Mesodermal cell (in vitro differentiated cells): ENCODE measurements at regions not wholly inside any gene's neighbourhood (a gene's known extent, or its start where the extent isn't known, plus 50 kb on each side); places are given as distances from the start of the nearest gene placed in this dataset.

Experiments
- H3K27ac ChIP-seq: 2 replicates; pipeline ENCODE4 v1.7.0; 2013; ENCODE audit warnings: mild to moderate bottlenecking, low read depth, low read length, moderate library complexity; ENCODE audit not compliant: severe bottlenecking
- H3K36me3 ChIP-seq: 2 replicates; pipeline ENCODE4 v1.7.1; 2013; ENCODE audit warnings: mild to moderate bottlenecking, low read length, moderate library complexity; ENCODE audit not compliant: control insufficient read depth, insufficient read depth
- H3K4me1 ChIP-seq: one replicate; pipeline ENCODE4 v1.7.1; 2013; ENCODE audit warnings: mild to moderate bottlenecking, low read length; ENCODE audit not compliant: insufficient read depth, control insufficient read depth, poor library complexity, severe bottlenecking
- H3K4me3 ChIP-seq: 2 replicates; pipeline ENCODE4 v1.7.0; 2013; ENCODE audit warnings: low read length, control low read depth, mild to moderate bottlenecking; ENCODE audit not compliant: insufficient read depth, poor library complexity, severe bottlenecking; ENCODE audit errors: extremely low read depth
- H3K9me3 ChIP-seq: 2 replicates; pipeline ENCODE4 v1.7.1; 2013; ENCODE audit warnings: mild to moderate bottlenecking, low read length, moderate library complexity; ENCODE audit not compliant: control insufficient read depth
- WGBS, 2 experiments: methylation state at CpG; one replicate each; pipeline ENCODE4 v1.1.5; 2013; ENCODE audit warnings: missing lambda C conversion rate in 2 of 2; ENCODE audit not compliant: insufficient coverage in 2 of 2; 5-methylcytosine and 5-hydroxymethylcytosine counted together

GRCh38 chr1:55418208-55419000, 203.2 kb upstream of the USP24 start:
- H3K36me3 ChIP-seq = no peaks in the 10 kb centered on the region
- no peak overlapping the region for H3K4me3 ChIP-seq
- no peaks in the 10 kb centered on the region for H3K9me3 ChIP-seq
- no peaks in the 10 kb centered on the region for H3K4me1 ChIP-seq
- H3K27ac ChIP-seq = no peak overlapping the region
- 86 to 98% methylated on average over 5 of the region's 10 CpGs for WGBS, 2 experiments

GRCh38 chr1:55416164-55416842, 201.1 kb upstream of the USP24 start:
- Histone ChIP-seq H3K4me1 (no peaks in the 10 kb centered on the region), H3K4me3 (no peak overlapping the region), H3K27ac (no peak overlapping the region), H3K9me3 (no peaks in the 10 kb centered on the region), H3K36me3 (no peaks in the 10 kb centered on the region)
- 92 to 100% methylated on average over 1 to 2 of the region's 2 CpGs for WGBS, 2 experiments

GRCh38 chr1:55413286-55413685, 198.1 kb upstream of the USP24 start:
- no peaks in the 10 kb centered on the region for H3K36me3 ChIP-seq
- H3K27ac ChIP-seq = no peak overlapping the region
- no peaks in the 10 kb centered on the region for H3K4me1 ChIP-seq
- H3K4me3 ChIP-seq = no peak overlapping the region
- H3K9me3 ChIP-seq = no peaks in the 10 kb centered on the region

GRCh38 chr1:55412060-55412459, 196.9 kb upstream of the USP24 start:
- H3K27ac ChIP-seq = no peak overlapping the region
- H3K9me3 ChIP-seq = no peaks in the 10 kb centered on the region
- no peaks in the 10 kb centered on the region for H3K36me3 ChIP-seq
- no peaks in the 10 kb centered on the region for H3K4me1 ChIP-seq
- WGBS, 2 experiments = 80% methylated on average over 1 of the region's 2 CpGs; no CpG with 5 or more reads in 1 of the 2 experiments
- H3K4me3 ChIP-seq = no peak overlapping the region

GRCh38 chr1:55402671-55403464, 187.7 kb upstream of the USP24 start:
- H3K9me3 ChIP-seq = no peaks in the 10 kb centered on the region
- H3K4me3 ChIP-seq = no peak overlapping the region
- 100% methylated on average over 1 of the region's 2 CpGs for WGBS, 2 experiments
- no peaks in the 10 kb centered on the region for H3K4me1 ChIP-seq
- no peak overlapping the region for H3K27ac ChIP-seq
- no peaks in the 10 kb centered on the region for H3K36me3 ChIP-seq

- Histone ChIP-seq H3K4me3 (no peak overlapping the region), H3K4me1 (no peaks in the 10 kb centered on the region), H3K9me3 (no peaks in the 10 kb centered on the region), H3K27ac (no peak overlapping the region), H3K36me3 (no peaks in the 10 kb centered on the region)
- WGBS, 2 experiments = 81 to 88% methylated on average over 2 to 3 of the region's 3 CpGs
These were observed 187.0 kb upstream of the USP24 start for GRCh38 chr1:55402142-55402541.

- H3K9me3 ChIP-seq = no peaks in the 10 kb centered on the region
- H3K36me3 ChIP-seq = no peaks in the 10 kb centered on the region
- no peak overlapping the region for H3K4me3 ChIP-seq
- no peak overlapping the region for H3K27ac ChIP-seq
- 88 to 89% methylated on average over 6 to 7 of the region's 8 CpGs for WGBS, 2 experiments
- no peaks in the 10 kb centered on the region for H3K4me1 ChIP-seq
These were observed 185.3 kb upstream of the USP24 start for GRCh38 chr1:55400508-55400907.

GRCh38 chr1:55399346-55399745, 184.2 kb upstream of the USP24 start:
- Histone ChIP-seq H3K36me3 (no peaks in the 10 kb centered on the region), H3K4me1 (no peaks in the 10 kb centered on the region), H3K27ac (no peak overlapping the region), H3K4me3 (no peak overlapping the region), H3K9me3 (no peaks in the 10 kb centered on the region)
- 71 to 72% methylated on average over 2 to 3 of the region's 5 CpGs for WGBS, 2 experiments

GRCh38 chr1:55396381-55396891, 181.3 kb upstream of the USP24 start:
- Histone ChIP-seq H3K4me1 (no peaks in the 10 kb centered on the region), H3K36me3 (no peaks in the 10 kb centered on the region), H3K4me3 (no peak overlapping the region), H3K27ac (no peak overlapping the region), H3K9me3 (no peaks in the 10 kb centered on the region)
- 75 to 100% methylated on average over 1 to 3 of the region's 5 CpGs for WGBS, 2 experiments

- no peak overlapping the region for H3K4me3 ChIP-seq
- H3K36me3 ChIP-seq = no peaks in the 10 kb centered on the region
- H3K4me1 ChIP-seq = no peaks in the 10 kb centered on the region
- H3K27ac ChIP-seq = no peak overlapping the region
- H3K9me3 ChIP-seq = no peaks in the 10 kb centered on the region
These were observed 173.8 kb upstream of the USP24 start for GRCh38 chr1:55388960-55389359.
